ENCODE measurements at regions not wholly inside any gene's neighbourhood (a gene's known extent, or its start where the extent isn't known, plus 50 kb on each side); places are given as distances from the start of the nearest gene placed in this dataset.

DNA sequence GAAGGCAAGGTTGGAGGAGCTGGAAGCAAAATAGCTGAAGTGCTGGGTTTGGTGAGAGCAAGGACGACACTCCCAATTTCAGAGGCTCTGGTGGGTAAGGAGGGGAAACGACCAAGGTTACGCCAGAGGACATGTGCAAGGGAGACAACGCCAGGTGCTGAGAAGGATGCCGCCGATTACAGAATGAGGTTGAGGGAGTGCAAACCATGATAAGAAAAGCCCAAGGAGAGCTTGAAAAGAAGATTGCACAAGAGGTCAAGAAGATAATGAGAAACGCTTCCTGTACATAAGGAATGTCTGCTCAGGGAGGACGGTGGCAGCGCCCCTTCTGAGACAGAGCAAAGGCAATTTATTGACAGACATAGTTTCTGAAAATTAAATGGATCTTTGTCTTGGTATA is 382.0 kb upstream of the PROX1 start:
- H3K27me3 ChIP-seq (ENCODE audit: insufficient read depth, low read depth, low read length) = no peaks in the 10 kb centered on the region

DNA sequence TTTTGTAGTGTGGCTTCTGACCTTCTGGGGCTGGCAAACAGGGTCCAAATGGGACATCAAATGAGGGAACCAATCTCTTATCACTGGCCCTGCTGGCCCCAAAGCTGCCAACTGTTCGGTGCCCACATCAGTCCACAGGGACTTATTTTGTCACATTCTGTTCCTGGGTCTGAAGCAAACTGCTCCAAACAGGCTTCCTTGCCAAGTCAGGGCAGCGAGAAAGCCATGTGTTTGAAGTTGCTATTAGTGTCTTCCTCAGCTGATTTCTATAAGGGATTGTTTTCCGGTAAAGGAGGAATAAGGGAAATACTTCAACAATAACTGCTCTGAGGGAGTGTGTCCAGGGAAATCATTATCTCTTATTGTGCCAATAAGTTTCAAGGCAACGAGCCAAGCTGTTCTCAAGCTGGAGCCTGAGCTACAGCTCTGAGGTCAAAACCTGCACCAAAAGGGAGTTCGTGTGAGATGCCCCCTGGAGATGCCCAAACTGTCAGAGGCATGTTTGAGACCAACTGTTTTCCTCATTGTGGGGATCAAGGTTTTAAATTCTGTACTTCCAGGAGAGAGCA is 381.4 kb upstream of the PROX1 start:
- Histone ChIP-seq H3K36me3 (ENCODE audit: insufficient read depth, low read length) (no peaks in the 10 kb centered on the region), H3K27me3 (ENCODE audit: insufficient read depth, low read depth, low read length) (no peaks in the 10 kb centered on the region), H3K9ac (ENCODE audit: low read length) (no peak overlapping the region), H3K4me2 (ENCODE audit: low read length) (no peak overlapping the region), H3K9me2 (ENCODE audit: insufficient read depth, low read length) (no peaks in the 10 kb centered on the region), H4K20me1 (ENCODE audit: insufficient read depth) (no peaks in the 10 kb centered on the region), H3F3A (ENCODE audit: insufficient read depth, low read length, poor library complexity, severe bottlenecking) (no peaks in the 10 kb centered on the region), H3K9me3 (ENCODE audit: low read length) (no peaks in the 10 kb centered on the region), H3K27ac (ENCODE audit: low read length) (no peak overlapping the region), H3K79me2 (replicated peaks; ENCODE audit: insufficient read depth, low read length) (no peaks in the 10 kb centered on the region), H3K4me3 (ENCODE audit: low read length) (no peak overlapping the region), H2AFZ (ENCODE audit: low read depth, low read length) (no peak overlapping the region)
- TF ChIP-seq TAF1 (IDR thresholded peaks at IDR 0.05; ENCODE audit: low read depth) (no peak), SMC3 (conservative IDR thresholded peaks at IDR 0.05; ENCODE audit: poor library complexity) (no peak), MXI1 (conservative IDR thresholded peaks at IDR 0.05; ENCODE audit: poor library complexity, severe bottlenecking) (no peak), RAD21 (conservative IDR thresholded peaks at IDR 0.05) (no peak), EP300 (conservative IDR thresholded peaks at IDR 0.05; ENCODE audit: poor library complexity, severe bottlenecking) (no peak), POLR2AphosphoS5 (IDR thresholded peaks at IDR 0.05) (no peak), EZH2 (IDR thresholded peaks at IDR 0.05; ENCODE audit: borderline replicate concordance, insufficient read depth, low read length, poor library complexity, severe bottlenecking) (no peak)
- TF ChIP-seq, protein P1, sequence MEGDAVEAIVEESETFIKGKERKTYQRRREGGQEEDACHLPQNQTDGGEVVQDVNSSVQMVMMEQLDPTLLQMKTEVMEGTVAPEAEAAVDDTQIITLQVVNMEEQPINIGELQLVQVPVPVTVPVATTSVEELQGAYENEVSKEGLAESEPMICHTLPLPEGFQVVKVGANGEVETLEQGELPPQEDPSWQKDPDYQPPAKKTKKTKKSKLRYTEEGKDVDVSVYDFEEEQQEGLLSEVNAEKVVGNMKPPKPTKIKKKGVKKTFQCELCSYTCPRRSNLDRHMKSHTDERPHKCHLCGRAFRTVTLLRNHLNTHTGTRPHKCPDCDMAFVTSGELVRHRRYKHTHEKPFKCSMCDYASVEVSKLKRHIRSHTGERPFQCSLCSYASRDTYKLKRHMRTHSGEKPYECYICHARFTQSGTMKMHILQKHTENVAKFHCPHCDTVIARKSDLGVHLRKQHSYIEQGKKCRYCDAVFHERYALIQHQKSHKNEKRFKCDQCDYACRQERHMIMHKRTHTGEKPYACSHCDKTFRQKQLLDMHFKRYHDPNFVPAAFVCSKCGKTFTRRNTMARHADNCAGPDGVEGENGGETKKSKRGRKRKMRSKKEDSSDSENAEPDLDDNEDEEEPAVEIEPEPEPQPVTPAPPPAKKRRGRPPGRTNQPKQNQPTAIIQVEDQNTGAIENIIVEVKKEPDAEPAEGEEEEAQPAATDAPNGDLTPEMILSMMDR (IDR thresholded peaks at IDR 0.05; ENCODE audit: poor library complexity, severe bottlenecking) = no peak
- TF ChIP-seq, protein P2, sequence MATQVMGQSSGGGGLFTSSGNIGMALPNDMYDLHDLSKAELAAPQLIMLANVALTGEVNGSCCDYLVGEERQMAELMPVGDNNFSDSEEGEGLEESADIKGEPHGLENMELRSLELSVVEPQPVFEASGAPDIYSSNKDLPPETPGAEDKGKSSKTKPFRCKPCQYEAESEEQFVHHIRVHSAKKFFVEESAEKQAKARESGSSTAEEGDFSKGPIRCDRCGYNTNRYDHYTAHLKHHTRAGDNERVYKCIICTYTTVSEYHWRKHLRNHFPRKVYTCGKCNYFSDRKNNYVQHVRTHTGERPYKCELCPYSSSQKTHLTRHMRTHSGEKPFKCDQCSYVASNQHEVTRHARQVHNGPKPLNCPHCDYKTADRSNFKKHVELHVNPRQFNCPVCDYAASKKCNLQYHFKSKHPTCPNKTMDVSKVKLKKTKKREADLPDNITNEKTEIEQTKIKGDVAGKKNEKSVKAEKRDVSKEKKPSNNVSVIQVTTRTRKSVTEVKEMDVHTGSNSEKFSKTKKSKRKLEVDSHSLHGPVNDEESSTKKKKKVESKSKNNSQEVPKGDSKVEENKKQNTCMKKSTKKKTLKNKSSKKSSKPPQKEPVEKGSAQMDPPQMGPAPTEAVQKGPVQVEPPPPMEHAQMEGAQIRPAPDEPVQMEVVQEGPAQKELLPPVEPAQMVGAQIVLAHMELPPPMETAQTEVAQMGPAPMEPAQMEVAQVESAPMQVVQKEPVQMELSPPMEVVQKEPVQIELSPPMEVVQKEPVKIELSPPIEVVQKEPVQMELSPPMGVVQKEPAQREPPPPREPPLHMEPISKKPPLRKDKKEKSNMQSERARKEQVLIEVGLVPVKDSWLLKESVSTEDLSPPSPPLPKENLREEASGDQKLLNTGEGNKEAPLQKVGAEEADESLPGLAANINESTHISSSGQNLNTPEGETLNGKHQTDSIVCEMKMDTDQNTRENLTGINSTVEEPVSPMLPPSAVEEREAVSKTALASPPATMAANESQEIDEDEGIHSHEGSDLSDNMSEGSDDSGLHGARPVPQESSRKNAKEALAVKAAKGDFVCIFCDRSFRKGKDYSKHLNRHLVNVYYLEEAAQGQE (IDR thresholded peaks at IDR 0.05; ENCODE audit: borderline replicate concordance) = no peak

More for the DNA sequence above, 382.0 kb upstream of the PROX1 start:
- TF ChIP-seq MXI1 (conservative IDR thresholded peaks at IDR 0.05; ENCODE audit: poor library complexity, severe bottlenecking) (no peak), EP300 (conservative IDR thresholded peaks at IDR 0.05; ENCODE audit: poor library complexity, severe bottlenecking) (no peak)
- TF ChIP-seq, protein P2 (IDR thresholded peaks at IDR 0.05; ENCODE audit: borderline replicate concordance) = no peak
- TF ChIP-seq, protein P1 (IDR thresholded peaks at IDR 0.05; ENCODE audit: poor library complexity, severe bottlenecking) = no peak
- Histone ChIP-seq H2AFZ (ENCODE audit: low read depth, low read length) (no peak overlapping the region), H3K4me3 (ENCODE audit: low read length) (no peak overlapping the region), H4K20me1 (ENCODE audit: insufficient read depth) (no peaks in the 10 kb centered on the region), H3K9me2 (ENCODE audit: insufficient read depth, low read length) (no peaks in the 10 kb centered on the region), H3K79me2 (replicated peaks; ENCODE audit: insufficient read depth, low read length) (no peaks in the 10 kb centered on the region), H3K9ac (ENCODE audit: low read length) (no peak overlapping the region), H3K9me3 (ENCODE audit: low read length) (no peaks in the 10 kb centered on the region), H3K36me3 (ENCODE audit: insufficient read depth, low read length) (no peaks in the 10 kb centered on the region), H3K27ac (ENCODE audit: low read length) (no peak overlapping the region), H3K4me2 (ENCODE audit: low read length) (no peak overlapping the region), H3F3A (ENCODE audit: insufficient read depth, low read length, poor library complexity, severe bottlenecking) (no peaks in the 10 kb centered on the region)
